Liver (tissue), 8 donors: ENCODE measurements at regions not wholly inside any gene's neighbourhood (a gene's known extent, or its start where the extent isn't known, plus 50 kb on each side); places are given as distances from the start of the nearest gene placed in this dataset.

ENCODE experiments used
- DNase-seq: peaks from one replicate; pipeline ENCODE4 v3.0.0-alpha.2; 2017; ENCODE audit warnings: low spot score
- H3K27ac ChIP-seq, 2 donors: one replicate each; pipeline ENCODE4 v1.7.0; 2013; ENCODE audit warnings: inconsistent platforms in 2 of 2, low read length in 2 of 2, control low read depth in 1 of 2, low read depth in 1 of 2, mild to moderate bottlenecking in 1 of 2
- H3K27me3 ChIP-seq, 4 donors: one replicate each; pipeline versions ENCODE4 v1.6.1 to v1.7.0; 2013; ENCODE audit warnings: low read length in 3 of 4, inconsistent platforms in 1 of 4, mild to moderate bottlenecking in 1 of 4, moderate library complexity in 1 of 4; ENCODE audit not compliant: control insufficient read depth in 4 of 4, insufficient read depth in 4 of 4
- H3K36me3 ChIP-seq, 4 donors: one replicate each; pipeline versions ENCODE4 v1.6.1 to v1.7.0; 2013; ENCODE audit warnings: low read length in 3 of 4, mild to moderate bottlenecking in 3 of 4, low read depth in 1 of 4, moderate library complexity in 1 of 4; ENCODE audit not compliant: control insufficient read depth in 4 of 4, insufficient read depth in 3 of 4
- H3K4me1 ChIP-seq, 4 donors: one replicate each; pipeline versions ENCODE4 v1.6.1 to v1.7.0; 2013; ENCODE audit warnings: low read length in 3 of 4, mild to moderate bottlenecking in 3 of 4, moderate library complexity in 1 of 4; ENCODE audit not compliant: control insufficient read depth in 4 of 4, insufficient read depth in 4 of 4
- H3K4me3 ChIP-seq, 3 donors: one replicate each; pipeline versions ENCODE4 v1.6.1 to v1.7.0; 2013; ENCODE audit warnings: low read length in 3 of 3, control low read depth in 1 of 3, low read depth in 1 of 3, mild to moderate bottlenecking in 1 of 3
- H3K9ac ChIP-seq, 2 donors: one replicate each; pipeline ENCODE4 v1.7.0; 2013; ENCODE audit warnings: low read length in 2 of 2, mild to moderate bottlenecking in 2 of 2, moderate library complexity in 2 of 2, control low read depth in 1 of 2, low read depth in 1 of 2
- H3K9me3 ChIP-seq, 4 donors: one replicate each; pipeline versions ENCODE4 v1.6.1 to v1.7.0; 2013; ENCODE audit warnings: low read length in 3 of 4; ENCODE audit not compliant: control insufficient read depth in 4 of 4
- ATF3 ChIP-seq: IDR thresholded peaks from 2 replicates; pipeline ENCODE4 v1.6.1; 2016; ENCODE audit warnings: antibody characterized with exemption
- CTCF ChIP-seq: fragments of 150-350 bp; IDR thresholded peaks from 2 replicates; pipeline ENCODE4 v1.5.1; 2017; ENCODE audit warnings: improper control_type of control experiment, low read depth, low read length; ENCODE audit not compliant: missing input control
- EGR1 ChIP-seq, 2 donors: IDR thresholded peaks; 2 replicates each; pipeline ENCODE4 v1.6.1; 2016 to 2018; ENCODE audit warnings: antibody characterized with exemption in 2 of 2, low read depth in 2 of 2
- FOXA1 ChIP-seq: IDR thresholded peaks from 2 replicates; pipeline ENCODE4 v1.6.1; 2016; ENCODE audit warnings: antibody characterized with exemption
- FOXA2 ChIP-seq: IDR thresholded peaks from 2 replicates; pipeline ENCODE4 v1.6.1; 2016; ENCODE audit warnings: antibody characterized with exemption
- GABPA ChIP-seq, 2 donors: IDR thresholded peaks in 1 of 2; conservative IDR thresholded peaks in 1 of 2; 2 replicates each; pipeline ENCODE4 v1.6.1; 2016; ENCODE audit warnings: antibody characterized with exemption in 2 of 2, mild to moderate bottlenecking in 1 of 2, moderate library complexity in 1 of 2
- HNF4A ChIP-seq, 2 donors: conservative IDR thresholded peaks; 2 replicates each; pipeline ENCODE4 v1.6.1; 2016; ENCODE audit warnings: antibody characterized with exemption in 2 of 2, mild to moderate bottlenecking in 2 of 2
- HNF4G ChIP-seq: IDR thresholded peaks from 2 replicates; pipeline ENCODE4 v1.6.1; 2016; ENCODE audit warnings: antibody characterized with exemption
- JUND ChIP-seq, 2 donors: IDR thresholded peaks; 2 replicates each; pipeline ENCODE4 v1.6.1; 2016; ENCODE audit warnings: antibody characterized with exemption in 2 of 2
- MAX ChIP-seq: IDR thresholded peaks from 2 replicates; pipeline ENCODE4 v1.6.1; 2016; ENCODE audit warnings: antibody characterized with exemption
- NR2F2 ChIP-seq: IDR thresholded peaks from 2 replicates; pipeline ENCODE4 v1.6.1; 2016; ENCODE audit warnings: antibody characterized with exemption
- RAD21 ChIP-seq, 2 donors: IDR thresholded peaks; 2 replicates each; pipeline ENCODE4 v1.6.1; 2016; ENCODE audit warnings: antibody characterized with exemption in 2 of 2, mild to moderate bottlenecking in 2 of 2
- REST ChIP-seq: IDR thresholded peaks from 2 replicates; pipeline ENCODE4 v1.6.1; 2016; ENCODE audit warnings: antibody characterized with exemption, mild to moderate bottlenecking
- RXRA ChIP-seq, 2 donors: IDR thresholded peaks; 2 replicates each; pipeline ENCODE4 v1.6.1; 2017 to 2018; ENCODE audit warnings: antibody characterized with exemption in 2 of 2, mild to moderate bottlenecking in 1 of 2
- SP1 ChIP-seq: IDR thresholded peaks from 2 replicates; pipeline ENCODE4 v1.6.1; 2018; ENCODE audit warnings: antibody characterized with exemption, mild to moderate bottlenecking
- TAF1 ChIP-seq: conservative IDR thresholded peaks from 2 replicates; pipeline ENCODE4 v1.6.1; 2016; ENCODE audit warnings: antibody characterized with exemption, mild to moderate bottlenecking
- YY1 ChIP-seq: IDR thresholded peaks from 2 replicates; pipeline ENCODE4 v1.6.1; 2016; ENCODE audit warnings: antibody characterized with exemption, mild to moderate bottlenecking
- ZBTB33 ChIP-seq: IDR thresholded peaks from 2 replicates; pipeline ENCODE4 v1.6.1; 2016; ENCODE audit warnings: antibody characterized with exemption
- WGBS: extraction: QIAGEN DNeasy Blood & Tissue Kit; methylation state at CpG from one replicate; pipeline ENCODE4 v1.1.7; 2013; 5-methylcytosine and 5-hydroxymethylcytosine counted together
- donor health status: healthy.
- donor health status: healthy.
- donor health status: healthy.
- donor health status: healthy.
- donor health status: healthy.

GRCh38 chr12:94077209-94077608 lies 71.2 kb upstream of the PLXNC1 start:
- H3K27ac ChIP-seq = no peak overlapping the region
- no peaks in the 10 kb centered on the region for H3K27me3 ChIP-seq
- no peak overlapping the region for H3K4me3 ChIP-seq
- H3K36me3 ChIP-seq = no peaks in the 10 kb centered on the region
- TF ChIP-seq YY1 (no peak), SP1 (no peak), HNF4A (conservative IDR thresholded peaks at IDR 0.05) (no peak), NR2F2 (no peak), RXRA (IDR thresholded peaks at IDR 0.05) (no peak), FOXA2 (no peak)
- no peak overlapping the region for H3K9ac ChIP-seq
- no peaks in the 10 kb centered on the region for H3K9me3 ChIP-seq
- H3K4me1 ChIP-seq = no peaks in the 10 kb centered on the region
- 62% methylated on average over 2 of the region's 2 CpGs for WGBS
- no peak for DNase-seq

GRCh38 chr12:94078138-94078723 lies 70.1 kb upstream of the PLXNC1 start:
- H3K9me3 ChIP-seq = no peaks in the 10 kb centered on the region
- DNase-seq = no peak
- no peak overlapping the region for H3K4me3 ChIP-seq
- WGBS = 54% methylated on average over 3 of the region's 3 CpGs
- H3K27ac ChIP-seq = no peak overlapping the region
- H3K36me3 ChIP-seq = no peaks in the 10 kb centered on the region
- no peak overlapping the region for H3K9ac ChIP-seq
- H3K4me1 ChIP-seq = no peaks in the 10 kb centered on the region
- TF ChIP-seq CTCF (no peak), HNF4A (conservative IDR thresholded peaks at IDR 0.05) (no peak), NR2F2 (no peak), ZBTB33 (no peak), FOXA1 (no peak), ATF3 (no peak), MAX (no peak), HNF4G (no peak), TAF1 (no peak), YY1 (no peak), JUND (IDR thresholded peaks at IDR 0.05) (no peak), EGR1 (IDR thresholded peaks at IDR 0.05; ENCODE audit: low read depth in 2 of 2) (no peak), SP1 (no peak), GABPA (IDR thresholded peaks at IDR 0.05 in 1 of 2, conservative IDR thresholded peaks at IDR 0.05 in 1 of 2) (no peak), RAD21 (IDR thresholded peaks at IDR 0.05) (no peak), FOXA2 (no peak), REST (no peak), RXRA (IDR thresholded peaks at IDR 0.05) (no peak)
- no peaks in the 10 kb centered on the region for H3K27me3 ChIP-seq
